ENCODE measurements at regions not wholly inside any gene's neighbourhood (a gene's known extent, or its start where the extent isn't known, plus 50 kb on each side); places are given as distances from the start of the nearest gene placed in this dataset.

DNA sequence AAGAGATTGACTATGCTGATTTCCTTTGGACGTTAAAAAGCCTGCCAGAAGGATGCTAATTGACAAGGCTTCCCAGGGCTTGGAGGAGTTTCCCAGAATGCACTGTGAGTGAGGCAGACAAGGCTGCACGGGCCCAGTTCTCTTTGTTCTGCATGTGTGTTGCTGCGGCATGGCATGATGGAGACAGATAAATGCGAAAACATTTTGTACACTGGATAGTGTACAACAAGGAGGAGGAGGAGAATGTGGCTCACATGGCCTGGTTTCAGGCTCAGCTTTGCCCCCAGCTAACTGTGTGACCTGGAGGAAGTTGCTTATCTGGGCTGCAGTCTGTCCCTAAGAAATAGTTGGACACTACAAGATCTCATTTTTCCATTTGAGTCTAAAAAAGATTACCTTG is 135.5 kb upstream of the CPEB4 start:
- Histone ChIP-seq H3K27me3 (ENCODE audit: control insufficient read depth in 1 of 2, insufficient read depth in 2 of 2, low read length in 2 of 2) (no peaks in the 10 kb centered on the region), H3K79me2 (ENCODE audit: insufficient read depth, low read length) (no peaks in the 10 kb centered on the region), H2AFZ (ENCODE audit: low read length) (no peak overlapping the region), H3K9ac (ENCODE audit: insufficient read depth, low read depth, low read length) (no peak overlapping the region), H3K4me3 (replicated peaks in 1 of 3; ENCODE audit: insufficient read depth in 1 of 3, low read depth in 2 of 3, low read length in 3 of 3) (no peak overlapping the region), H3K9me3 (ENCODE audit: low read length) (no peaks in the 10 kb centered on the region), H3K4me1 (ENCODE audit: insufficient read depth, low read length) (peaks cover 31% of the 10 kb centered on the region), H4K20me1 (ENCODE audit: insufficient read depth, low read length) (no peaks in the 10 kb centered on the region), H3K27ac (ENCODE audit: extremely low read length, insufficient read depth, low read length) (no peak overlapping the region), H3K36me3 (replicated peaks in 1 of 2; ENCODE audit: control insufficient read depth in 1 of 2, insufficient read depth in 2 of 2, low read length in 2 of 2) (no peaks in the 10 kb centered on the region), H3K4me2 (ENCODE audit: low read depth, low read length) (no peak overlapping the region)
- in situ Hi-C loops (cut with HindIII; ENCODE audit: extremely low pct_ligation_motif_present, low pct_unique_long_range_greater_than_20kb): loop anchor here (25.0 kb wide), 1 partner anchor 210 kb away; no protein-coding TSS in a partner anchor
- DNase-seq (ENCODE audit: low spot score) (no peak), ATAC-seq (no peak), FAIRE-seq (no peak)
- TF ChIP-seq ZNF143 (CRISPR knock-in tag; IDR thresholded peaks at IDR 0.05) (peak; percentile 72), ZNF556 (CRISPR knock-in tag; IDR thresholded peaks at IDR 0.05; ENCODE audit: borderline replicate concordance) (no peak)
- no TSS peak for BruUV-seq (replicated peaks)
- ChIA-PET POLR2A (interaction anchor here (1.0 to 2.0 kb wide), 4 partner anchors 14 to 135 kb away, joined by 3 to 7 read pairs (median 5); partner anchors contain the start of gene CPEB4), CTCF (ENCODE audit: low intra/inter-chr PET ratio, low total read pairs) (no interaction called here)
- WGBS (ENCODE audit: low lambda C conversion rate): 82% methylated on average over 4 of the region's 4 CpGs
- intact Hi-C loops (cut with micrococcal nuclease; ENCODE audit: unreplicated experiment): no loop called here

DNA sequence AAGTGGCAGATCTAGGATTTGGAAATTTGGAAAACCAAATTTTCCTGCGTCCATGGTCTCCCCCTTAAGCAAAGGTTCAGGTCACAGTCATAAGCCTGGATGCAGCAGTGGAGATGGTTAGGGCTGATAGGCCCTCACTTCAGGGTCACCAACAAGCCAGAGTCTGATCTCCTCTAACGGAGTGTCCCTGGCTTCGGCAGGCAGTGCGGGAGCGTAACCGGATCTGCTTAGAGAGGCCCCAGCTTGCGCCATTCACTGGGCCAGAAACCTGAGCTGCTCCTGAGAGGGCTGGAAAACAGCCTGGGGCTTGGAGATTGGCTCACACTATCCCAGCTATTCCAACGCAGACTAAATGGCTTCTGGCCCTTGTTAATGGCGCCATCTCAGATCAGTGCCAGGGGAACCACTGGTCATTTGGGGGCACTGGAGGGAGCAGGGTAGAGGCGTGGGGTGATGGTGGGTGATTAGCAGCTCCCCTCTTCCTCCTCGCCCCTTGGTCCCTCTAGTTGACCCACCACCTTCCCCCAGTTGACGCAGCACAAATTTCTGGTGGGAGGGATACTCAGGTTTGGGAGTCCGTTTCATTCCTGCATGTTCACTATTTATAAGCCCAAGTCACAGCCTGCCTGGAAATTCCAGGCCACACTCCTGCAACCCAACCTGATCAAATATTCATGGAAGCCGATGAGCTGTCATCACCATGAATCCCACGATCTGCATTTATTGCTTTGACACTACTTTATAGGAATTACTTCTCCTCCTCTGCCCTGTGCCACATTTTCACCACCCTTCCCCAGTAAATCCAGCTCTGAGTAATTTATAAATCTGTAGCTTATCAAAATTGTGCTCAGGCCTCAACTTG is 134.6 kb upstream of the CPEB4 start:
- Histone ChIP-seq H3K27ac (ENCODE audit: extremely low read length, insufficient read depth, low read length) (peak overlapping the region; percentile 23), H3K9ac (ENCODE audit: insufficient read depth, low read depth, low read length) (peak overlapping the region; percentile 42), H3K4me1 (ENCODE audit: insufficient read depth, low read length) (peaks cover 37% of the 10 kb centered on the region), H3K79me2 (ENCODE audit: insufficient read depth, low read length) (no peaks in the 10 kb centered on the region), H3K27me3 (ENCODE audit: control insufficient read depth in 1 of 2, insufficient read depth in 2 of 2, low read length in 2 of 2) (no peaks in the 10 kb centered on the region), H3K9me3 (ENCODE audit: low read length) (no peaks in the 10 kb centered on the region), H4K20me1 (ENCODE audit: insufficient read depth, low read length) (no peaks in the 10 kb centered on the region), H3K36me3 (replicated peaks in 1 of 2; ENCODE audit: control insufficient read depth in 1 of 2, insufficient read depth in 2 of 2, low read length in 2 of 2) (no peaks in the 10 kb centered on the region), H2AFZ (ENCODE audit: low read length) (no peak overlapping the region), H3K4me3 (replicated peaks in 1 of 3; ENCODE audit: insufficient read depth in 1 of 3, low read depth in 2 of 3, low read length in 3 of 3) (no peak overlapping the region), H3K4me2 (ENCODE audit: low read depth, low read length) (peak overlapping the region; percentile 45)
- POLR2A ChIA-PET: interaction anchor here (1.0 to 2.0 kb wide), 7 partner anchors 10 to 216 kb away, joined by 3 to 19 read pairs (median 5); partner anchors contain the start of gene CPEB4
- FAIRE-seq: peak; percentile 94
- in situ Hi-C loops (cut with HindIII; ENCODE audit: extremely low pct_ligation_motif_present, low pct_unique_long_range_greater_than_20kb): loop anchor here (25.0 kb wide), 1 partner anchor 209 kb away; no protein-coding TSS in a partner anchor
- peak; percentile 100 for ATAC-seq
- BruUV-seq (replicated peaks): no TSS peak
- intact Hi-C loops (cut with micrococcal nuclease; ENCODE audit: unreplicated experiment): no loop called here
- peak; percentile 82 for DNase-seq (ENCODE audit: low spot score)
- WGBS (ENCODE audit: low lambda C conversion rate): 70% methylated on average over 9 of the region's 15 CpGs
- CTCF ChIA-PET (ENCODE audit: low intra/inter-chr PET ratio, low total read pairs): no interaction called here
- TF ChIP-seq FOSL1 (CRISPR knock-in tag; IDR thresholded peaks at IDR 0.05; ENCODE audit: borderline replicate concordance): no peak
- TF ChIP-seq ZNF607 (CRISPR knock-in tag; IDR thresholded peaks at IDR 0.05; ENCODE audit: borderline replicate concordance): no peak
- TF ChIP-seq, protein P1, sequence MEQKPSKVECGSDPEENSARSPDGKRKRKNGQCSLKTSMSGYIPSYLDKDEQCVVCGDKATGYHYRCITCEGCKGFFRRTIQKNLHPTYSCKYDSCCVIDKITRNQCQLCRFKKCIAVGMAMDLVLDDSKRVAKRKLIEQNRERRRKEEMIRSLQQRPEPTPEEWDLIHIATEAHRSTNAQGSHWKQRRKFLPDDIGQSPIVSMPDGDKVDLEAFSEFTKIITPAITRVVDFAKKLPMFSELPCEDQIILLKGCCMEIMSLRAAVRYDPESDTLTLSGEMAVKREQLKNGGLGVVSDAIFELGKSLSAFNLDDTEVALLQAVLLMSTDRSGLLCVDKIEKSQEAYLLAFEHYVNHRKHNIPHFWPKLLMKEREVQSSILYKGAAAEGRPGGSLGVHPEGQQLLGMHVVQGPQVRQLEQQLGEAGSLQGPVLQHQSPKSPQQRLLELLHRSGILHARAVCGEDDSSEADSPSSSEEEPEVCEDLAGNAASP (CRISPR knock-in tag; IDR thresholded peaks at IDR 0.05; ENCODE audit: borderline replicate concordance): peak; percentile 36; the same call in 1 of the 2 replicates
- TF ChIP-seq, protein P2, sequence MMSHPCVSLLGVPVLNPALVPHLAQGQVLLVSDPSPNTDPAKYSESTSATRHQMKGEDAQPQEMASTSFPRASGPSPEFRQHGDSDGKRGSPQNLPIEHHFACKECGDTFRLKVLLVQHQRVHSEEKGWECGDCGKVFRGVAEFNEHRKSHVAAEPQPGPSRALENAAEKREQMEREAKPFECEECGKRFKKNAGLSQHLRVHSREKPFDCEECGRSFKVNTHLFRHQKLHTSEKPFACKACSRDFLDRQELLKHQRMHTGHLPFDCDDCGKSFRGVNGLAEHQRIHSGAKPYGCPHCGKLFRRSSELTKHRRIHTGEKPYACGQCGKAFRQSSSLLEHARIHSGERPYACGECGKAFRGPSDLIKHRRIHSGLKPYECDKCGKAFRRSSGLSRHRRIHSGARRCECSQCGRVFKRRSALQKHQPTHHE (CRISPR knock-in tag; IDR thresholded peaks at IDR 0.05; ENCODE audit: borderline replicate concordance): 0 out of 2 replicates have a peak, but pooled peaks have one; percentile 29
- TF ChIP-seq, protein P3, sequence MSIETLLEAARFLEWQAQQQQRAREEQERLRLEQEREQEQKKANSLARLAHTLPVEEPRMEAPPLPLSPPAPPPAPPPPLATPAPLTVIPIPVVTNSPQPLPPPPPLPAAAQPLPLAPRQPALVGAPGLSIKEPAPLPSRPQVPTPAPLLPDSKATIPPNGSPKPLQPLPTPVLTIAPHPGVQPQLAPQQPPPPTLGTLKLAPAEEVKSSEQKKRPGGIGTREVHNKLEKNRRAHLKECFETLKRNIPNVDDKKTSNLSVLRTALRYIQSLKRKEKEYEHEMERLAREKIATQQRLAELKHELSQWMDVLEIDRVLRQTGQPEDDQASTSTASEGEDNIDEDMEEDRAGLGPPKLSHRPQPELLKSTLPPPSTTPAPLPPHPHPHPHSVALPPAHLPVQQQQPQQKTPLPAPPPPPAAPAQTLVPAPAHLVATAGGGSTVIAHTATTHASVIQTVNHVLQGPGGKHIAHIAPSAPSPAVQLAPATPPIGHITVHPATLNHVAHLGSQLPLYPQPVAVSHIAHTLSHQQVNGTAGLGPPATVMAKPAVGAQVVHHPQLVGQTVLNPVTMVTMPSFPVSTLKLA (IDR thresholded peaks at IDR 0.05): no peak
- peak; percentile 67; the same call in 1 of the 2 replicates for TF ChIP-seq ZNF788 (CRISPR knock-in tag; IDR thresholded peaks at IDR 0.05; ENCODE audit: borderline replicate concordance)

Measured in HepG2 (cell line).